GM23338 (cell line): ENCODE measurements at regions not wholly inside any gene's neighbourhood (a gene's known extent, or its start where the extent isn't known, plus 50 kb on each side); places are given as distances from the start of the nearest gene placed in this dataset.
A peak's percentile ranks its signal among the peaks of the same experiment; 100 is the strongest.

ENCODE experiments used
- ATAC-seq: fragments of 200-7000 bp; cut with Tn5 transposase; 3 replicates; pipeline ENCODE4 v1.9.1; 2020
- DNase-seq: peaks from one replicate; pipeline ENCODE4 v3.0.0-alpha.2; 2015; ENCODE audit warnings: low spot score
- H2AFZ ChIP-seq: fragments of 200-600 bp; sonication (generic); 2 replicates; pipeline ENCODE4 v1.8.0; 2016; ENCODE audit warnings: antibody characterized with exemption, mild to moderate bottlenecking, moderate library complexity
- H3F3A ChIP-seq: fragments of 200-600 bp; sonication (generic); replicated peaks from 2 replicates; pipeline ENCODE4 v1.8.0; 2017; ENCODE audit warnings: antibody characterized with exemption, mixed run types, low read depth
- H3K27ac ChIP-seq: fragments of 200-600 bp; sonication (generic); 2 replicates; pipeline ENCODE4 v1.6.1; 2016; ENCODE audit warnings: low read depth
- H3K27me3 ChIP-seq: fragments of 200-600 bp; sonication (generic); 2 replicates; pipeline ENCODE4 v1.8.0; 2016; ENCODE audit warnings: mild to moderate bottlenecking, mixed run types, moderate library complexity; ENCODE audit not compliant: insufficient read depth
- H3K36me3 ChIP-seq: fragments of 200-600 bp; sonication (generic); 2 replicates; pipeline ENCODE4 v1.8.0; 2016; ENCODE audit warnings: mild to moderate bottlenecking; ENCODE audit not compliant: insufficient read depth
- H3K4me1 ChIP-seq: fragments of 200-600 bp; sonication (generic); 2 replicates; pipeline ENCODE4 v1.8.0; 2016; ENCODE audit warnings: mild to moderate bottlenecking, moderate library complexity; ENCODE audit not compliant: insufficient read depth
- H3K4me2 ChIP-seq: fragments of 200-600 bp; sonication (generic); 2 replicates; pipeline ENCODE4 v1.7.1; 2017; ENCODE audit warnings: mixed run types
- H3K4me3 ChIP-seq: fragments of 200-600 bp; sonication (generic); 2 replicates; pipeline ENCODE4 v1.6.1; 2016; ENCODE audit warnings: mixed run types
- H3K79me2 ChIP-seq: fragments of 200-600 bp; sonication (generic); replicated peaks from 2 replicates; pipeline ENCODE4 v1.8.0; 2017; ENCODE audit warnings: mild to moderate bottlenecking; ENCODE audit not compliant: insufficient read depth
- H3K9me2 ChIP-seq: fragments of 200-600 bp; sonication (generic); 2 replicates; pipeline ENCODE4 v1.8.0; 2017; ENCODE audit not compliant: insufficient read depth
- H4K20me1 ChIP-seq: fragments of 200-600 bp; sonication (generic); replicated peaks from 2 replicates; pipeline ENCODE4 v1.8.0; 2017; ENCODE audit warnings: mild to moderate bottlenecking; ENCODE audit not compliant: insufficient read depth
- H3K27ac Mint-ChIP-seq: 2 replicates; pipeline ENCODE4 v1.8.0; 2020; ENCODE audit warnings: inconsistent platforms, mild to moderate bottlenecking, moderate library complexity, mixed read lengths
- H3K27me3 Mint-ChIP-seq: 3 replicates; pipeline ENCODE4 v1.8.0; 2022; ENCODE audit warnings: low read depth, mild to moderate bottlenecking, moderate library complexity, mixed read lengths, inconsistent platforms; ENCODE audit not compliant: insufficient read depth, poor library complexity
- H3K36me3 Mint-ChIP-seq: 3 replicates; pipeline ENCODE4 v1.8.0; 2021; ENCODE audit warnings: low read depth, mild to moderate bottlenecking, inconsistent platforms, moderate library complexity, mixed read lengths
- H3K4me1 Mint-ChIP-seq: 3 replicates; pipeline ENCODE4 v1.8.0; 2020; ENCODE audit warnings: mild to moderate bottlenecking, inconsistent platforms, mixed read lengths
- H3K4me3 Mint-ChIP-seq: 3 replicates; pipeline ENCODE4 v1.8.0; 2021; ENCODE audit warnings: moderate library complexity, mild to moderate bottlenecking, inconsistent platforms, mixed read lengths
- H3K9me3 Mint-ChIP-seq: 3 replicates; pipeline ENCODE4 v1.8.0; 2020; ENCODE audit warnings: moderate library complexity, mild to moderate bottlenecking, inconsistent platforms, mixed read lengths
- CREB1 ChIP-seq: fragments of 250-450 bp; sonication (Bioruptor Pico); IDR thresholded peaks from 2 replicates; pipeline ENCODE4 v1.5.0; 2020; ENCODE audit warnings: low read depth, mild to moderate bottlenecking, moderate library complexity
- EZH2 ChIP-seq: fragments of 200-600 bp; sonication (generic); IDR thresholded peaks from one replicate; pipeline ENCODE4 v1.8.0; 2017; ENCODE audit warnings: antibody characterized with exemption, mild to moderate bottlenecking, low read depth; ENCODE audit not compliant: unreplicated experiment
- EZH2phosphoT487 ChIP-seq: fragments of 200-600 bp; sonication (generic); IDR thresholded peaks from one replicate; pipeline ENCODE4 v1.8.1; 2018; ENCODE audit warnings: antibody characterized with exemption; ENCODE audit not compliant: unreplicated experiment
- JUNB ChIP-seq: IDR thresholded peaks from one replicate; pipeline ENCODE4 v1.6.1; 2016; ENCODE audit warnings: antibody characterized with exemption; ENCODE audit not compliant: unreplicated experiment
- NANOG ChIP-seq: IDR thresholded peaks from 2 replicates; pipeline ENCODE4 v1.6.1; 2016; ENCODE audit warnings: antibody characterized with exemption, borderline replicate concordance
- ZNF114 ChIP-seq: fragments of 250-450 bp; sonication (Bioruptor Pico); IDR thresholded peaks from 2 replicates; pipeline ENCODE4 v1.5.0; 2020; ENCODE audit warnings: mild to moderate bottlenecking, moderate library complexity
- TF ChIP-seq, protein P1 (sequence below), 2 experiments: fragments of 200-600 bp in 1 of 2; sonication (generic) in 1 of 2; conservative IDR thresholded peaks; 2 replicates each; pipeline versions ENCODE4 v1.5.1 to v1.6.1; 2016 to 2017; ENCODE audit warnings: antibody characterized with exemption in 2 of 2, low read depth in 2 of 2, mild to moderate bottlenecking in 2 of 2, moderate library complexity in 1 of 2
- TF ChIP-seq, protein P2 (sequence below): fragments of 250-450 bp; sonication (Bioruptor Pico); IDR thresholded peaks from 2 replicates; pipeline ENCODE4 v1.5.0; 2020; ENCODE audit warnings: mild to moderate bottlenecking, moderate library complexity

DNA sequence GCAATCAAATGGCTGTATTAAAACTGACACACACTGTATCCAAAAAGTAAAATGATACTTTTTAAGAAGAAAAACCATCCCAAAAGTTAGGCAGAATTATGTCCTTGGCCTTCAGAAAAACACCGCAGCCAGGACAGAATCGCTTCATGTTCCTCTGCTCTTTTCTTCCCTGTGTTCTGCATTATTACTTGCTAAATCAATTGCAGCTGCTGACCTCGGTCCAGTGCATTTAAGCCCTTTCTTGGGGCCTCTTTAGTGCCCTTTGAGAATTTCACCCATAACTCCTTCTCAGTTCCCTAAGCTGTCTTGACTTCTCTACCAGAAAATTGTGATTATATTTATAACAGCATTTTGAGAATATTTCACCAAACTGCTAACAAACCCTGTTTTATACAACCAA lies 696.9 kb downstream of the PCDH7 start (continued):
- TF ChIP-seq, protein P1, sequence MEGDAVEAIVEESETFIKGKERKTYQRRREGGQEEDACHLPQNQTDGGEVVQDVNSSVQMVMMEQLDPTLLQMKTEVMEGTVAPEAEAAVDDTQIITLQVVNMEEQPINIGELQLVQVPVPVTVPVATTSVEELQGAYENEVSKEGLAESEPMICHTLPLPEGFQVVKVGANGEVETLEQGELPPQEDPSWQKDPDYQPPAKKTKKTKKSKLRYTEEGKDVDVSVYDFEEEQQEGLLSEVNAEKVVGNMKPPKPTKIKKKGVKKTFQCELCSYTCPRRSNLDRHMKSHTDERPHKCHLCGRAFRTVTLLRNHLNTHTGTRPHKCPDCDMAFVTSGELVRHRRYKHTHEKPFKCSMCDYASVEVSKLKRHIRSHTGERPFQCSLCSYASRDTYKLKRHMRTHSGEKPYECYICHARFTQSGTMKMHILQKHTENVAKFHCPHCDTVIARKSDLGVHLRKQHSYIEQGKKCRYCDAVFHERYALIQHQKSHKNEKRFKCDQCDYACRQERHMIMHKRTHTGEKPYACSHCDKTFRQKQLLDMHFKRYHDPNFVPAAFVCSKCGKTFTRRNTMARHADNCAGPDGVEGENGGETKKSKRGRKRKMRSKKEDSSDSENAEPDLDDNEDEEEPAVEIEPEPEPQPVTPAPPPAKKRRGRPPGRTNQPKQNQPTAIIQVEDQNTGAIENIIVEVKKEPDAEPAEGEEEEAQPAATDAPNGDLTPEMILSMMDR (conservative IDR thresholded peaks at IDR 0.05; ENCODE audit: low read depth in 2 of 2): no peak
- TF ChIP-seq EZH2phosphoT487: no peak
- no peak for TF ChIP-seq ZNF114
- no peak for TF ChIP-seq JUNB
- no peak for TF ChIP-seq EZH2

DNA sequence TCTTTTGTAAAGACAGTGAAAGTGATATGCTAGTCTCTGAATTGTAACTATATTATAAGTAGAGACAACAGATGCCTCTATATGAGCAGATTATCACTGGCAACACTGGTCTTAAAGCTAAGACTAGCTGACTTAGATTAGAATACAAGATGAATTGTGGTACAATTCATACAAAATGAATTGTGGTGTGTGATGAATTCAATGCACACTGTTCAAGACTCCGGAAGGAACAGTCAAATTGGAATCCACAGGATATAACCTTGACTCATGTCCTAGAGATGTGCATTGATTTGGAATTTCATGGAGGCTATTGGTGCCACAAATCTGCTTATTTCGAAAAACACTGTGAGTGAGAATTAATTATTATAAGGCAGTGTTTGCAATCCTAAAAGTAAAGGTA lies 701.8 kb downstream of the PCDH7 start:
- Histone ChIP-seq H3K9me2 (no peaks in the 10 kb centered on the region), H3K4me3 (no peak overlapping the region), H3F3A (no peaks in the 10 kb centered on the region), H3K27me3 (no peaks in the 10 kb centered on the region), H2AFZ (no peak overlapping the region), H3K4me2 (no peak overlapping the region), H3K4me1 (no peaks in the 10 kb centered on the region), H3K36me3 (no peaks in the 10 kb centered on the region), H3K27ac (no peak overlapping the region), H3K79me2 (no peaks in the 10 kb centered on the region), H4K20me1 (no peaks in the 10 kb centered on the region)
- Mint-ChIP-seq H3K36me3 (no peaks in the 10 kb centered on the region), H3K27ac (no peak overlapping the region), H3K4me1 (no peaks in the 10 kb centered on the region), H3K27me3 (no peaks in the 10 kb centered on the region), H3K4me3 (no peak overlapping the region), H3K9me3 (no peaks in the 10 kb centered on the region)
- DNase-seq: no peak
- TF ChIP-seq CREB1 (CRISPR knock-in tag): no peak
- ATAC-seq: no peak

GRCh38 chr4:31427691-31428090 lies 707.5 kb downstream of the PCDH7 start:
- Mint-ChIP-seq H3K27ac (no peak overlapping the region), H3K4me3 (no peak overlapping the region), H3K4me1 (no peaks in the 10 kb centered on the region), H3K36me3 (no peaks in the 10 kb centered on the region), H3K9me3 (no peaks in the 10 kb centered on the region), H3K27me3 (no peaks in the 10 kb centered on the region)
- Histone ChIP-seq H3K79me2 (no peaks in the 10 kb centered on the region), H3K36me3 (no peaks in the 10 kb centered on the region), H3K27ac (no peak overlapping the region), H3K4me3 (no peak overlapping the region), H4K20me1 (no peaks in the 10 kb centered on the region), H3K4me1 (no peaks in the 10 kb centered on the region), H3K4me2 (no peak overlapping the region), H2AFZ (peak overlapping the region; percentile 63; the same call in 1 of the 2 replicates), H3K27me3 (no peaks in the 10 kb centered on the region), H3K9me2 (no peaks in the 10 kb centered on the region), H3F3A (no peaks in the 10 kb centered on the region)
- TF ChIP-seq NANOG: no peak
- no peak for TF ChIP-seq EZH2phosphoT487
- TF ChIP-seq, protein P2, sequence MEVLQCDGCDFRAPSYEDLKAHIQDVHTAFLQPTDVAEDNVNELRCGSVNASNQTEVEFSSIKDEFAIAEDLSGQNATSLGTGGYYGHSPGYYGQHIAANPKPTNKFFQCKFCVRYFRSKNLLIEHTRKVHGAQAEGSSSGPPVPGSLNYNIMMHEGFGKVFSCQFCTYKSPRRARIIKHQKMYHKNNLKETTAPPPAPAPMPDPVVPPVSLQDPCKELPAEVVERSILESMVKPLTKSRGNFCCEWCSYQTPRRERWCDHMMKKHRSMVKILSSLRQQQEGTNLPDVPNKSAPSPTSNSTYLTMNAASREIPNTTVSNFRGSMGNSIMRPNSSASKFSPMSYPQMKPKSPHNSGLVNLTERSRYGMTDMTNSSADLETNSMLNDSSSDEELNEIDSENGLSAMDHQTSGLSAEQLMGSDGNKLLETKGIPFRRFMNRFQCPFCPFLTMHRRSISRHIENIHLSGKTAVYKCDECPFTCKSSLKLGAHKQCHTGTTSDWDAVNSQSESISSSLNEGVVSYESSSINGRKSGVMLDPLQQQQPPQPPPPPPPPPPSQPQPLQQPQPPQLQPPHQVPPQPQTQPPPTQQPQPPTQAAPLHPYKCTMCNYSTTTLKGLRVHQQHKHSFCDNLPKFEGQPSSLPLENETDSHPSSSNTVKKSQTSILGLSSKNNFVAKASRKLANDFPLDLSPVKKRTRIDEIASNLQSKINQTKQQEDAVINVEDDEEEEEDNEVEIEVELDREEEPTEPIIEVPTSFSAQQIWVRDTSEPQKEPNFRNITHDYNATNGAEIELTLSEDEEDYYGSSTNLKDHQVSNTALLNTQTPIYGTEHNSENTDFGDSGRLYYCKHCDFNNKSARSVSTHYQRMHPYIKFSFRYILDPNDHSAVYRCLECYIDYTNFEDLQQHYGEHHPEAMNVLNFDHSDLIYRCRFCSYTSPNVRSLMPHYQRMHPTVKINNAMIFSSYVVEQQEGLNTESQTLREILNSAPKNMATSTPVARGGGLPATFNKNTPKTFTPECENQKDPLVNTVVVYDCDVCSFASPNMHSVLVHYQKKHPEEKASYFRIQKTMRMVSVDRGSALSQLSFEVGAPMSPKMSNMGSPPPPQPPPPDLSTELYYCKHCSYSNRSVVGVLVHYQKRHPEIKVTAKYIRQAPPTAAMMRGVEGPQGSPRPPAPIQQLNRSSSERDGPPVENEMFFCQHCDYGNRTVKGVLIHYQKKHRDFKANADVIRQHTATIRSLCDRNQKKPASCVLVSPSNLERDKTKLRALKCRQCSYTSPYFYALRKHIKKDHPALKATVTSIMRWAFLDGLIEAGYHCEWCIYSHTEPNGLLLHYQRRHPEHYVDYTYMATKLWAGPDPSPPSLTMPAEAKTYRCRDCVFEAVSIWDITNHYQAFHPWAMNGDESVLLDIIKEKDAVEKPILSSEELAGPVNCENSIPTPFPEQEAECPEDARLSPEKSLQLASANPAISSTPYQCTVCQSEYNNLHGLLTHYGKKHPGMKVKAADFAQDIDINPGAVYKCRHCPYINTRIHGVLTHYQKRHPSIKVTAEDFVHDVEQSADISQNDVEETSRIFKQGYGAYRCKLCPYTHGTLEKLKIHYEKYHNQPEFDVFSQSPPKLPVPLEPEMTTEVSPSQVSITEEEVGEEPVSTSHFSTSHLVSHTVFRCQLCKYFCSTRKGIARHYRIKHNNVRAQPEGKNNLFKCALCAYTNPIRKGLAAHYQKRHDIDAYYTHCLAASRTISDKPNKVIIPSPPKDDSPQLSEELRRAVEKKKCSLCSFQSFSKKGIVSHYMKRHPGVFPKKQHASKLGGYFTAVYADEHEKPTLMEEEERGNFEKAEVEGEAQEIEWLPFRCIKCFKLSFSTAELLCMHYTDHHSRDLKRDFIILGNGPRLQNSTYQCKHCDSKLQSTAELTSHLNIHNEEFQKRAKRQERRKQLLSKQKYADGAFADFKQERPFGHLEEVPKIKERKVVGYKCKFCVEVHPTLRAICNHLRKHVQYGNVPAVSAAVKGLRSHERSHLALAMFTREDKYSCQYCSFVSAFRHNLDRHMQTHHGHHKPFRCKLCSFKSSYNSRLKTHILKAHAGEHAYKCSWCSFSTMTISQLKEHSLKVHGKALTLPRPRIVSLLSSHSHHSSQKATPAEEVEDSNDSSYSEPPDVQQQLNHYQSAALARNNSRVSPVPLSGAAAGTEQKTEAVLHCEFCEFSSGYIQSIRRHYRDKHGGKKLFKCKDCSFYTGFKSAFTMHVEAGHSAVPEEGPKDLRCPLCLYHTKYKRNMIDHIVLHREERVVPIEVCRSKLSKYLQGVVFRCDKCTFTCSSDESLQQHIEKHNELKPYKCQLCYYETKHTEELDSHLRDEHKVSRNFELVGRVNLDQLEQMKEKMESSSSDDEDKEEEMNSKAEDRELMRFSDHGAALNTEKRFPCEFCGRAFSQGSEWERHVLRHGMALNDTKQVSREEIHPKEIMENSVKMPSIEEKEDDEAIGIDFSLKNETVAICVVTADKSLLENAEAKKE (CRISPR knock-in tag): no peak
- TF ChIP-seq, protein P1 (conservative IDR thresholded peaks at IDR 0.05; ENCODE audit: low read depth in 2 of 2): no peak
- ATAC-seq: no peak
- no peak for DNase-seq
